NB4 (cell line): ENCODE measurements at regions not wholly inside any gene's neighbourhood (a gene's known extent, or its start where the extent isn't known, plus 50 kb on each side); places are given as distances from the start of the nearest gene placed in this dataset.
A peak's percentile ranks its signal among the peaks of the same experiment; 100 is the strongest.

Experiments used
- DNase-seq: peaks from one replicate; pipeline ENCODE4 v3.0.0; 2010; ENCODE audit warnings: low read depth
- H3K4me3 ChIP-seq: one replicate; pipeline ENCODE4 v1.5.1; 2011; ENCODE audit warnings: mild to moderate bottlenecking, low read depth, low read length, moderate library complexity
- CTCF ChIP-seq: IDR thresholded peaks from one replicate; pipeline ENCODE4 v1.5.1; 2012; ENCODE audit warnings: low read depth, low read length
- MYC ChIP-seq: IDR thresholded peaks from 2 replicates; pipeline ENCODE4 v1.6.1; 2011; ENCODE audit warnings: low read depth, low read length
- POLR2A ChIP-seq: IDR thresholded peaks from 2 replicates; pipeline ENCODE4 v1.6.1; 2011; ENCODE audit warnings: mild to moderate bottlenecking; ENCODE audit not compliant: insufficient read length; ENCODE audit errors: extremely low read depth
- TF ChIP-seq, protein P1 (sequence below): IDR thresholded peaks from 2 replicates; pipeline ENCODE4 v1.6.1; 2011; ENCODE audit warnings: low read depth, low read length

DNA sequence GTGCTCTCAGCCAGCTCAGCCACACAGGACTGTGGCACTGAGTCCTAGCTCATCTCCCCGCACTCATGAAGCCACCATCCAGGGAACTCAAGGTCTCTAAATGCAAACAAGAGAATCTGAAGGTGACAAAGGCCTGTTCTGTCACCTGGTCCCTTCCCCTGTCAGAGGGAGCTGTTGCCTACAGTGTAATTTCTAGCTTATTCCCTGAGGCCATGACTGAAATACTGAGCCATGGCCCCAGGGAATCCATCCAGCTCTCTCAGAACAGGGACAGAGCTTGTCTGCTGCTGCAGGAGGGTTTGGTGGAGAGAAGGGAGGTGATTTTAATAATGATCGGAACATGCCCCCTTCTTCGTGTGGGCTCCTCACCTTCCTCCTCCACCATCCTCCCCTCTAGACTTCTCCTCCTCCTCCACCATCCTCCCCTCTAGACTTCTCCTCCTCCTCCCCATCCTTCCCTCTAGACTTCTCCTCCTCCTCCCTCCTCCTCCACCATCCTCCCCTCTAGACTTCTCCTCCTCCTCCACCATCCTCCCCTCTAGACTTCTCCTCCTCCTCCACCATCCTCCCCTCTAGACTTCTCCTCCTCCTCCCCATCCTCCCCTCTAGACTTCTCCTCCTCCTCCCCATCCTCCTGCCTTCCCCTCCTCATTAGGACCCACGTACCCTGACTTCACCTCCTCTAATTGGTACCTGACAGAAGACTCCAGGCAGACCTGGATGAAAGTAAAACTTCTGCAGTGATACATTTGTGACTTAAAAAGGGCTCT, 338.0 kb upstream of the MKI67 start:
- peak; percentile 39 for DNase-seq
- H3K4me3 ChIP-seq, result no peak overlapping the region
- no peak for TF ChIP-seq POLR2A
- no peak for TF ChIP-seq MYC
- no peak for TF ChIP-seq CTCF
- TF ChIP-seq, protein P1, sequence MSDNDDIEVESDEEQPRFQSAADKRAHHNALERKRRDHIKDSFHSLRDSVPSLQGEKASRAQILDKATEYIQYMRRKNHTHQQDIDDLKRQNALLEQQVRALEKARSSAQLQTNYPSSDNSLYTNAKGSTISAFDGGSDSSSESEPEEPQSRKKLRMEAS, result no peak

GRCh38 chr10:128465697-128466096, 339.5 kb upstream of the MKI67 start:
- no peak for DNase-seq
- TF ChIP-seq, protein P1, result no peak
- TF ChIP-seq MYC (no peak), POLR2A (no peak), CTCF (no peak)
- H3K4me3 ChIP-seq, result no peak overlapping the region

GRCh38 chr10:128466831-128467371, 340.7 kb upstream of the MKI67 start:
- TF ChIP-seq POLR2A (no peak), CTCF (no peak), MYC (no peak)
- TF ChIP-seq, protein P1, result no peak
- no peak for DNase-seq
- no peak overlapping the region for H3K4me3 ChIP-seq

- H3K4me3 ChIP-seq, result no peak overlapping the region
- DNase-seq, result no peak
- TF ChIP-seq, protein P1, result no peak
- TF ChIP-seq MYC (no peak), CTCF (no peak), POLR2A (no peak)
Observed at GRCh38 chr10:128468462-128468861, 342.2 kb upstream of the MKI67 start.

GRCh38 chr10:128469515-128469914, 343.3 kb upstream of the MKI67 start:
- TF ChIP-seq POLR2A, result no peak
- TF ChIP-seq CTCF, result no peak
- TF ChIP-seq, protein P1, result no peak
- TF ChIP-seq MYC, result no peak
- H3K4me3 ChIP-seq, result no peak overlapping the region
- DNase-seq, result no peak
